Endothelial cell of umbilical vein (primary cell): ENCODE measurements at regions not wholly inside any gene's neighbourhood (a gene's known extent, or its start where the extent isn't known, plus 50 kb on each side); places are given as distances from the start of the nearest gene placed in this dataset.

ENCODE experiments used
- BruUV-seq: library from RNA; stranded (reverse); fragments of 400-500 nt; replicated peaks from 2 replicates; lab custom pipeline; 2021; lab: Mats Ljungman, UMichigan
- CTCF ChIA-PET: fragments of 300-600, 350-600 bp; sonication (Branson Sonifier 250); formaldehyde crosslinking; loops from one replicate; lab custom pipeline; 2021; ENCODE audit warnings: antibody characterized with exemption, inconsistent platforms; lab: Charles Lee
- POLR2A ChIA-PET: fragments of 300-600, 350-600 bp; sonication (Branson Sonifier 250); formaldehyde crosslinking; loops from one replicate; lab custom pipeline; 2021; ENCODE audit warnings: antibody characterized with exemption, inconsistent platforms; lab: Charles Lee
- DNase-seq: peaks from one replicate; pipeline ENCODE4 v3.0.0-alpha.2; 2011; ENCODE audit warnings: low read depth, low spot score
- FAIRE-seq: peaks from 2 replicates; lab custom pipeline; 2011; peaks lifted over from hg19 to GRCh38; lab: Jason Lieb, UNC
- H2AFZ ChIP-seq: 2 replicates; pipeline ENCODE4 v1.6.0; 2012; ENCODE audit warnings: low read depth, low read length, control low read depth, inconsistent platforms
- H3K27ac ChIP-seq: 2 replicates; pipeline ENCODE4 v1.5.1; 2011; ENCODE audit warnings: low read depth, mild to moderate bottlenecking, control low read depth, low read length, moderate library complexity; ENCODE audit not compliant: insufficient read depth
- H3K27me3 ChIP-seq, 2 experiments: 2 replicates each; pipeline versions ENCODE4 v1.6.0 to v1.6.1; 2011; ENCODE audit warnings: low read length in 2 of 2, mixed read lengths in 1 of 2; ENCODE audit not compliant: control insufficient read depth in 2 of 2, insufficient read depth in 2 of 2
- H3K36me3 ChIP-seq, 2 experiments: 2 replicates in 1 of 2; 3 replicates in 1 of 2; pipeline ENCODE4 v1.5.1; 2011; ENCODE audit warnings: low read length in 2 of 2, mild to moderate bottlenecking in 1 of 2, moderate library complexity in 1 of 2; ENCODE audit not compliant: control insufficient read depth in 2 of 2, insufficient read depth in 2 of 2; ENCODE audit errors: extremely low read depth in 1 of 2
- H3K4me1 ChIP-seq: 3 replicates; pipeline ENCODE4 v1.5.1; 2011; ENCODE audit warnings: mild to moderate bottlenecking, low read length; ENCODE audit not compliant: control insufficient read depth, insufficient read depth; ENCODE audit errors: extremely low read depth
- H3K4me2 ChIP-seq: 2 replicates; pipeline ENCODE4 v1.6.1; 2011; ENCODE audit warnings: low read length, control low read depth, mixed read lengths; ENCODE audit not compliant: insufficient read depth
- H3K4me3 ChIP-seq, 3 experiments: fragments of 200-600 bp in 1 of 3; sonication (generic), shearing (Covaris generic) in 1 of 3; replicated peaks in 1 of 3; 2 replicates each; pipeline ENCODE4 v1.5.1; 2011 to 2016; ENCODE audit warnings: control low read depth in 3 of 3, low read length in 3 of 3, mild to moderate bottlenecking in 2 of 3, inconsistent platforms in 1 of 3, low read depth in 1 of 3, moderate library complexity in 1 of 3; ENCODE audit not compliant: insufficient read depth in 1 of 3
- H3K79me2 ChIP-seq: 2 replicates; pipeline ENCODE4 v1.6.0; 2012; ENCODE audit warnings: low read length, inconsistent platforms; ENCODE audit not compliant: control insufficient read depth, insufficient read depth
- H3K9ac ChIP-seq: replicated peaks from 2 replicates; pipeline ENCODE3; 2011; ENCODE audit warnings: low read length, control low read depth; ENCODE audit not compliant: insufficient read depth; ENCODE audit errors: extremely low read depth
- H3K9me1 ChIP-seq: replicated peaks from 3 replicates; pipeline ENCODE4 v1.6.0; 2011; ENCODE audit warnings: mild to moderate bottlenecking, low read length; ENCODE audit not compliant: control insufficient read depth, insufficient read depth; ENCODE audit errors: extremely low read depth
- H3K9me3 ChIP-seq: replicated peaks from 2 replicates; pipeline ENCODE4 v1.5.1; 2012; ENCODE audit warnings: low read length, inconsistent platforms; ENCODE audit not compliant: control insufficient read depth, insufficient read depth
- H4K20me1 ChIP-seq: replicated peaks from 2 replicates; pipeline ENCODE3; 2011; ENCODE audit warnings: mild to moderate bottlenecking, low read length; ENCODE audit not compliant: control insufficient read depth, insufficient read depth; ENCODE audit errors: extremely low read depth
- CTCF ChIP-seq, 2 donors: IDR thresholded peaks; 1 replicate in 1 of 2; 2 replicates in 1 of 2; pipeline ENCODE4 v1.5.1; 2011; ENCODE audit warnings: low read length in 2 of 2, mild to moderate bottlenecking in 2 of 2, moderate library complexity in 2 of 2, control low read depth in 1 of 2, inconsistent platforms in 1 of 2, low read depth in 1 of 2; ENCODE audit not compliant: insufficient read depth in 1 of 2; ENCODE audit errors: extremely low read depth in 1 of 2
- EZH2 ChIP-seq: IDR thresholded peaks from 2 replicates; pipeline ENCODE4 v1.6.1; 2012; ENCODE audit warnings: borderline replicate concordance, low read depth, mild to moderate bottlenecking, moderate library complexity, low read length, inconsistent platforms; ENCODE audit not compliant: severe bottlenecking
- FOS ChIP-seq: IDR thresholded peaks from 2 replicates; pipeline ENCODE4 v1.6.1; 2011; ENCODE audit warnings: mild to moderate bottlenecking, low read length, moderate library complexity, borderline replicate concordance; ENCODE audit not compliant: insufficient read depth
- GATA2 ChIP-seq: IDR thresholded peaks from 2 replicates; pipeline ENCODE4 v1.7.0; 2011; ENCODE audit warnings: low read depth, mild to moderate bottlenecking, moderate library complexity, mixed read lengths, low read length; ENCODE audit not compliant: insufficient read length, insufficient read depth
- JUN ChIP-seq: IDR thresholded peaks from 2 replicates; pipeline ENCODE4 v1.6.1; 2011; ENCODE audit warnings: borderline replicate concordance, low read depth; ENCODE audit not compliant: insufficient read length, insufficient read depth
- MAX ChIP-seq: IDR thresholded peaks from 2 replicates; pipeline ENCODE4 v1.6.1; 2011; ENCODE audit not compliant: insufficient read depth, insufficient read length
- MYC ChIP-seq: IDR thresholded peaks from one replicate; pipeline ENCODE4 v1.6.1; 2011; ENCODE audit warnings: mild to moderate bottlenecking, low read depth, low read length
- POLR2A ChIP-seq: IDR thresholded peaks from 2 replicates; pipeline ENCODE4 v1.6.1; 2012; ENCODE audit warnings: low read depth, mild to moderate bottlenecking, control low read depth, low read length
- POLR2AphosphoS5 ChIP-seq: IDR thresholded peaks from 2 replicates; pipeline ENCODE4 v1.6.1; 2012; ENCODE audit warnings: low read depth, mild to moderate bottlenecking, control low read depth, low read length, moderate library complexity; ENCODE audit not compliant: insufficient read depth
- dilution Hi-C: fragments of 300-500 bp; cut with MboI; formaldehyde crosslinking; loops from one replicate; pipeline ENCODE4 v1.15.0; 2019; ENCODE audit warnings: low sequenced_read_pairs; ENCODE audit not compliant: extremely low pct_ligation_motif_present
- intact Hi-C: fragments of 100-400 bp; cut with micrococcal nuclease; formaldehyde crosslinking; loops from one replicate; pipeline ENCODE4 v1.10.0; 2022

- TF ChIP-seq EZH2 (no peak), GATA2 (no peak), MAX (no peak), POLR2A (no peak), POLR2AphosphoS5 (no peak), JUN (no peak), FOS (no peak), CTCF (IDR thresholded peaks at IDR 0.05; ENCODE audit: extremely low read depth in 1 of 2, insufficient read depth in 1 of 2, low read depth in 1 of 2, low read length in 2 of 2) (no peak), MYC (no peak)
- no peak overlapping the region for H2AFZ ChIP-seq
- no peak overlapping the region for H3K4me3 ChIP-seq
- H3K9me3 ChIP-seq: peaks cover 4% of the 10 kb centered on the region
- DNase-seq (no peak), FAIRE-seq (no peak)
- no peak overlapping the region for H3K4me2 ChIP-seq
- dilution Hi-C loops: no loop called here
- no peaks in the 10 kb centered on the region for H3K27me3 ChIP-seq
- intact Hi-C loops: no loop called here
- no peak overlapping the region for H3K9ac ChIP-seq
- ChIA-PET CTCF (no interaction called here), POLR2A (no interaction called here)
- H3K79me2 ChIP-seq: no peaks in the 10 kb centered on the region
- no peaks in the 10 kb centered on the region for H4K20me1 ChIP-seq
- no TSS peak for BruUV-seq
- H3K9me1 ChIP-seq: no peaks in the 10 kb centered on the region
- H3K27ac ChIP-seq: no peak overlapping the region
- H3K36me3 ChIP-seq: no peaks in the 10 kb centered on the region
- no peaks in the 10 kb centered on the region for H3K4me1 ChIP-seq
Measured at GRCh38 chr11:37124384-37124783, 526.3 kb upstream of the RAG2 start.
